SU-DHL-6 (cell line): ENCODE measurements at regions not wholly inside any gene's neighbourhood (a gene's known extent, or its start where the extent isn't known, plus 50 kb on each side); places are given as distances from the start of the nearest gene placed in this dataset.

Experiments used
- H2AFZ ChIP-seq: fragments of 200-600 bp; sonication (generic); 2 replicates; pipeline ENCODE4 v1.6.1; 2014; ENCODE audit warnings: low read depth, mild to moderate bottlenecking, moderate library complexity, mixed read lengths, antibody characterized with exemption, low read length; ENCODE audit not compliant: severe bottlenecking
- H3F3A ChIP-seq: fragments of 200-600 bp; shearing (Covaris generic); 2 replicates; pipeline ENCODE4 v1.6.0; 2016; ENCODE audit warnings: antibody characterized with exemption, mild to moderate bottlenecking; ENCODE audit not compliant: insufficient read depth
- H3K27ac ChIP-seq: fragments of 200-600 bp; sonication (generic); 2 replicates; pipeline ENCODE4 v1.5.1; 2016; ENCODE audit warnings: low read depth, mild to moderate bottlenecking, low read length, moderate library complexity, mixed read lengths
- H3K27me3 ChIP-seq: fragments of 200-600 bp; sonication (generic), shearing (Covaris generic); 2 replicates; pipeline ENCODE4 v1.6.0; 2014; ENCODE audit warnings: mild to moderate bottlenecking, low read length
- H3K36me3 ChIP-seq: fragments of 200-600 bp; sonication (generic); 2 replicates; pipeline ENCODE4 v1.6.1; 2014; ENCODE audit warnings: mild to moderate bottlenecking, low read length, mixed read lengths
- H3K4me2 ChIP-seq: fragments of 300-600, 200-600 bp; shearing (Covaris generic), sonication (generic); 2 replicates; pipeline ENCODE4 v1.6.0; 2014; ENCODE audit warnings: low read length, low read depth, mild to moderate bottlenecking; ENCODE audit not compliant: poor library complexity, severe bottlenecking
- H3K4me3 ChIP-seq: fragments of 200-600 bp; sonication (generic); 2 replicates; pipeline ENCODE4 v1.5.1; 2014; ENCODE audit warnings: antibody characterized with exemption, low read length, mild to moderate bottlenecking, mixed read lengths; ENCODE audit not compliant: insufficient read depth, poor library complexity, severe bottlenecking
- H3K79me2 ChIP-seq: fragments of 200-600 bp; sonication (generic); 2 replicates; pipeline ENCODE4 v1.6.1; 2014; ENCODE audit warnings: mild to moderate bottlenecking, low read length, moderate library complexity; ENCODE audit not compliant: insufficient read depth
- H3K9ac ChIP-seq: fragments of 200-600 bp; sonication (generic); 2 replicates; pipeline ENCODE4 v1.7.0; 2014; ENCODE audit warnings: mild to moderate bottlenecking, low read length
- H3K9me2 ChIP-seq: fragments of 200-600 bp; sonication (generic); replicated peaks from 2 replicates; pipeline ENCODE4 v1.6.1; 2014; ENCODE audit warnings: low read length; ENCODE audit not compliant: insufficient read depth
- H3K9me3 ChIP-seq: fragments of 200-600 bp; sonication (generic); 2 replicates; pipeline ENCODE4 v1.6.1; 2014; ENCODE audit warnings: low read length, mixed read lengths; ENCODE audit not compliant: insufficient read depth
- H4K20me1 ChIP-seq: fragments of 200-600 bp; sonication (generic); 2 replicates; pipeline ENCODE4 v1.6.1; 2014; ENCODE audit warnings: low read depth, mild to moderate bottlenecking, antibody characterized with exemption, low read length, moderate library complexity, mixed read lengths
- CTCF ChIP-seq: fragments of 200-600 bp; sonication (generic); IDR thresholded peaks from one replicate; pipeline ENCODE4 v1.5.1; 2017; ENCODE audit warnings: antibody characterized with exemption, mild to moderate bottlenecking, low read length, moderate library complexity; ENCODE audit not compliant: insufficient read depth, poor library complexity, severe bottlenecking
- EZH2phosphoT487 ChIP-seq: fragments of 200-600 bp; sonication (generic), shearing (Covaris generic); conservative IDR thresholded peaks from 2 replicates; pipeline ENCODE4 v1.6.1; 2018; ENCODE audit warnings: mild to moderate bottlenecking, antibody characterized with exemption, low read length, moderate library complexity, mixed read lengths

GRCh38 chr13:105290596-105290995 is 1244.9 kb downstream of the EFNB2 start:
- Histone ChIP-seq H3K9me2 (no peaks in the 10 kb centered on the region), H3K9me3 (no peaks in the 10 kb centered on the region), H3F3A (no peaks in the 10 kb centered on the region), H2AFZ (no peak overlapping the region), H3K79me2 (no peaks in the 10 kb centered on the region), H3K27ac (no peak overlapping the region), H3K9ac (no peak overlapping the region), H3K4me3 (no peak overlapping the region), H3K36me3 (no peaks in the 10 kb centered on the region), H4K20me1 (no peaks in the 10 kb centered on the region), H3K27me3 (no peaks in the 10 kb centered on the region), H3K4me2 (no peak overlapping the region)
- TF ChIP-seq EZH2phosphoT487 (no peak), CTCF (no peak)

- H3K9me2 ChIP-seq = no peaks in the 10 kb centered on the region
- TF ChIP-seq CTCF = no peak
- no peak for TF ChIP-seq EZH2phosphoT487
- no peak overlapping the region for H3K27ac ChIP-seq
- H4K20me1 ChIP-seq = no peaks in the 10 kb centered on the region
- no peaks in the 10 kb centered on the region for H3K36me3 ChIP-seq
- H3K9ac ChIP-seq = no peak overlapping the region
- no peaks in the 10 kb centered on the region for H3K79me2 ChIP-seq
- no peak overlapping the region for H3K4me3 ChIP-seq
- H2AFZ ChIP-seq = no peak overlapping the region
- no peak overlapping the region for H3K4me2 ChIP-seq
- H3K27me3 ChIP-seq = no peaks in the 10 kb centered on the region
- H3K9me3 ChIP-seq = no peaks in the 10 kb centered on the region
- H3F3A ChIP-seq = no peaks in the 10 kb centered on the region
These were observed 1249.9 kb downstream of the EFNB2 start for GRCh38 chr13:105285526-105285925.

GRCh38 chr13:105282406-105283285 is 1252.8 kb downstream of the EFNB2 start:
- Histone ChIP-seq H3K9me3 (no peaks in the 10 kb centered on the region), H3K4me2 (no peak overlapping the region), H3K9me2 (no peaks in the 10 kb centered on the region), H2AFZ (no peak overlapping the region), H3F3A (no peaks in the 10 kb centered on the region), H3K4me3 (no peak overlapping the region), H3K27me3 (no peaks in the 10 kb centered on the region), H3K9ac (no peak overlapping the region), H3K27ac (no peak overlapping the region), H4K20me1 (no peaks in the 10 kb centered on the region), H3K79me2 (no peaks in the 10 kb centered on the region), H3K36me3 (no peaks in the 10 kb centered on the region)
- TF ChIP-seq EZH2phosphoT487 (no peak), CTCF (no peak)
